WTC11 (cell line): ENCODE measurements at regions not wholly inside any gene's neighbourhood (a gene's known extent, or its start where the extent isn't known, plus 50 kb on each side); places are given as distances from the start of the nearest gene placed in this dataset.

Experiments
- CTCF ChIP-seq: fragments of 200-600 bp; IDR thresholded peaks from 2 replicates; pipeline ENCODE4 v1.8.0; 2022; ENCODE audit warnings: antibody characterized with exemption
- FOXJ3 ChIP-seq: sonication (generic); formaldehyde crosslinking; IDR thresholded peaks from 2 replicates; pipeline ENCODE4 v1.9.0; 2021; ENCODE audit warnings: missing genetic modification reagents, mild to moderate bottlenecking, borderline replicate concordance
- IRF2 ChIP-seq: sonication (generic); formaldehyde crosslinking; IDR thresholded peaks from 2 replicates; pipeline ENCODE4 v1.8.0; 2022; ENCODE audit warnings: low read depth, missing genetic modification reagents, borderline replicate concordance
- MAX ChIP-seq: sonication (generic); formaldehyde crosslinking; IDR thresholded peaks from 2 replicates; pipeline ENCODE4 v1.8.0; 2022; ENCODE audit warnings: mild to moderate bottlenecking, missing genetic modification reagents
- NFYB ChIP-seq: sonication (generic); formaldehyde crosslinking; conservative IDR thresholded peaks from 2 replicates; pipeline ENCODE4 v1.8.0; 2022; ENCODE audit warnings: low read depth, missing genetic modification reagents
- NR2C2 ChIP-seq: sonication (generic); formaldehyde crosslinking; IDR thresholded peaks from 2 replicates; pipeline ENCODE4 v1.8.0; 2022; ENCODE audit warnings: mild to moderate bottlenecking, missing genetic modification reagents
- PRDM15 ChIP-seq: sonication (generic); formaldehyde crosslinking; IDR thresholded peaks from 2 replicates; pipeline ENCODE4 v1.8.0; 2022; ENCODE audit warnings: missing genetic modification reagents
- USF1 ChIP-seq: sonication (generic); formaldehyde crosslinking; IDR thresholded peaks from 2 replicates; pipeline ENCODE4 v1.8.0; 2022; ENCODE audit warnings: mild to moderate bottlenecking, missing genetic modification reagents
- ZNF121 ChIP-seq: sonication (generic); formaldehyde crosslinking; IDR thresholded peaks from 2 replicates; pipeline ENCODE4 v1.8.0; 2023; ENCODE audit warnings: missing genetic modification reagents

GRCh38 chr4:187414716-187415115, 580.9 kb upstream of the ZFP42 start:
- TF ChIP-seq NR2C2 (no peak), CTCF (no peak), PRDM15 (CRISPR knock-in tag) (no peak), USF1 (CRISPR knock-in tag) (no peak), IRF2 (CRISPR knock-in tag) (no peak), ZNF121 (CRISPR knock-in tag) (no peak), MAX (no peak), FOXJ3 (CRISPR knock-in tag) (no peak), NFYB (CRISPR knock-in tag) (no peak)
